Stomach (tissue), 4 donors: ENCODE measurements at regions not wholly inside any gene's neighbourhood (a gene's known extent, or its start where the extent isn't known, plus 50 kb on each side); places are given as distances from the start of the nearest gene placed in this dataset.

ENCODE experiments used
- POLR2A ChIP-seq, 4 donors: fragments of 450-650 bp; IDR thresholded peaks; one replicate each; pipeline ENCODE4 v1.6.1; 2016; ENCODE audit warnings: antibody characterized with exemption in 4 of 4, control low read depth in 2 of 4, mild to moderate bottlenecking in 1 of 4, moderate library complexity in 1 of 4
- POLR2AphosphoS5 ChIP-seq, 3 donors: sonication (generic); formaldehyde crosslinking; IDR thresholded peaks; one replicate each; pipeline ENCODE4 v1.6.1; 2016; ENCODE audit warnings: antibody characterized with exemption in 3 of 3
- TF ChIP-seq, protein P1 (sequence below), 7 experiments: fragments of 450-650 bp in 4 of 7; fragments of 200-600 bp in 3 of 7; sonication (generic) in 3 of 7; IDR thresholded peaks; one replicate each; pipeline ENCODE4 v1.5.1; 2016 to 2019; ENCODE audit warnings: antibody characterized with exemption in 7 of 7, control low read depth in 2 of 7, mild to moderate bottlenecking in 1 of 7

DNA sequence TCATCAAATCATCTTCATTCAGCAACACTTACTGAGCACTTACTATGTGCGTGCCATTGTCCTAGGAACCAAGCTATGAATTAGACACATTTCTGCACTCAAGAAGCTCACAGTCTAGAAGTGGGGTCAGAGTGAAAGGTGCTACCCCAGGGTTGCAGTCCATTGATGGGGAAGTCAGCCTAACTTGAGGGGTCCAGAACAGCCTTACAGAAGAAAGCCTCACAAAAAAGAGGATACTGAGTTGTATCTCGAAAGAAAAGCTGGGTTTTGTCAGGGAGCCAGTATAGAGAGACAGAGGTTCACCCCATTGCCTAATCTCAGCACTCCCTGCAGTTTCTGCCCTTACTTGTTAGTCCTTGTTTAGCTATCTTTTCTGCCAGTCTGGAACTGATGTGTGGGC, 153.1 kb upstream of the JUN start:
- TF ChIP-seq, protein P1, sequence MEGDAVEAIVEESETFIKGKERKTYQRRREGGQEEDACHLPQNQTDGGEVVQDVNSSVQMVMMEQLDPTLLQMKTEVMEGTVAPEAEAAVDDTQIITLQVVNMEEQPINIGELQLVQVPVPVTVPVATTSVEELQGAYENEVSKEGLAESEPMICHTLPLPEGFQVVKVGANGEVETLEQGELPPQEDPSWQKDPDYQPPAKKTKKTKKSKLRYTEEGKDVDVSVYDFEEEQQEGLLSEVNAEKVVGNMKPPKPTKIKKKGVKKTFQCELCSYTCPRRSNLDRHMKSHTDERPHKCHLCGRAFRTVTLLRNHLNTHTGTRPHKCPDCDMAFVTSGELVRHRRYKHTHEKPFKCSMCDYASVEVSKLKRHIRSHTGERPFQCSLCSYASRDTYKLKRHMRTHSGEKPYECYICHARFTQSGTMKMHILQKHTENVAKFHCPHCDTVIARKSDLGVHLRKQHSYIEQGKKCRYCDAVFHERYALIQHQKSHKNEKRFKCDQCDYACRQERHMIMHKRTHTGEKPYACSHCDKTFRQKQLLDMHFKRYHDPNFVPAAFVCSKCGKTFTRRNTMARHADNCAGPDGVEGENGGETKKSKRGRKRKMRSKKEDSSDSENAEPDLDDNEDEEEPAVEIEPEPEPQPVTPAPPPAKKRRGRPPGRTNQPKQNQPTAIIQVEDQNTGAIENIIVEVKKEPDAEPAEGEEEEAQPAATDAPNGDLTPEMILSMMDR (IDR thresholded peaks at IDR 0.05): no peak
- TF ChIP-seq POLR2AphosphoS5 (IDR thresholded peaks at IDR 0.05): no peak
- no peak for TF ChIP-seq POLR2A (IDR thresholded peaks at IDR 0.05)
